ENCODE measurements at regions not wholly inside any gene's neighbourhood (a gene's known extent, or its start where the extent isn't known, plus 50 kb on each side); places are given as distances from the start of the nearest gene placed in this dataset.
"Not testable (repeated sequence)": the region's sequence is repeated elsewhere in the genome, so short reads cannot be mapped to it uniquely, and the experiment has no call there.

GRCh38 chr18:15004270-15004973 is 256.4 kb downstream of the ANKRD30B start:
- TF ChIP-seq CTCF, POLR2A (IDR thresholded peaks at IDR 0.05): not testable (repeated sequence)
